Central memory CD8-positive, alpha-beta T cell (primary cell): ENCODE measurements at regions not wholly inside any gene's neighbourhood (a gene's known extent, or its start where the extent isn't known, plus 50 kb on each side); places are given as distances from the start of the nearest gene placed in this dataset.

Source experiments
- ATAC-seq: fragments of 150-1000 bp; cut with Tn5 transposase; replicated peaks from 2 replicates; pipeline ENCODE4 v1.10.0; 2022; ENCODE audit warnings: mild to moderate bottlenecking, moderate FRiP score, moderate number of reproducible peaks; ENCODE audit not compliant: poor library complexity, severe bottlenecking; ENCODE audit errors: extremely low read depth
- DNase-seq, 2 donors: peaks; one replicate each; pipeline ENCODE4 v3.0.0; 2021; ENCODE audit warnings: low spot score in 2 of 2
- H3K27ac Mint-ChIP-seq: one replicate; pipeline ENCODE4 v1.8.0; 2022; ENCODE audit warnings: low read depth, mild to moderate bottlenecking, moderate library complexity, mixed read lengths
- H3K27me3 Mint-ChIP-seq: one replicate; pipeline ENCODE4 v1.8.0; 2022; ENCODE audit warnings: mixed read lengths
- H3K36me3 Mint-ChIP-seq: one replicate; pipeline ENCODE4 v1.8.0; 2022; ENCODE audit warnings: mild to moderate bottlenecking, moderate library complexity, mixed read lengths; ENCODE audit not compliant: insufficient read depth
- H3K4me1 Mint-ChIP-seq: one replicate; pipeline ENCODE4 v1.8.0; 2022; ENCODE audit warnings: mixed read lengths
- H3K4me3 Mint-ChIP-seq: one replicate; pipeline ENCODE4 v1.8.0; 2022; ENCODE audit warnings: mild to moderate bottlenecking, moderate library complexity, mixed read lengths
- H3K9me3 Mint-ChIP-seq: one replicate; pipeline ENCODE4 v1.8.0; 2022; ENCODE audit warnings: mixed read lengths

DNA sequence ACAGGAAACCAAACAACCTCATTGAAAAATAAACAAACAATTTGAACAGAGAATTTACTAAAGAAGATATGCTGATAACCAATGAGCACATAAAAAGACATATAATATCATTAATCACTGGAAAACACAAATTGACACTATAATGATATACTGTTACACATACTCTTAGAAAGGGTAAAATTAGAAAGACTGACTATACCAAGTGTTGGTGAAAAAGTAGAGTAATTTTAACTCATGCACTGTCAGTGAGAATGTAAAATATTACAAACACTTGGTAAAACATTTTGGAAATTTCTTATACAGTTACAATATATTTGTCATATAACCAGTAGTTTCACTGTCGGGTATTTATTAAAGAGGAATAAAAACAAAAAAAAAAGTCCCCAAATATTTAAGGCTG lies 1139.2 kb upstream of the GJE1 start:
- ATAC-seq (no peak), DNase-seq (no peak)
- H3K4me1 Mint-ChIP-seq: no peaks in the 10 kb centered on the region
- H3K27me3 Mint-ChIP-seq: no peaks in the 10 kb centered on the region
- H3K4me3 Mint-ChIP-seq: no peak overlapping the region
- H3K9me3 Mint-ChIP-seq: no peaks in the 10 kb centered on the region
- H3K27ac Mint-ChIP-seq: no peak overlapping the region
- no peaks in the 10 kb centered on the region for H3K36me3 Mint-ChIP-seq

DNA sequence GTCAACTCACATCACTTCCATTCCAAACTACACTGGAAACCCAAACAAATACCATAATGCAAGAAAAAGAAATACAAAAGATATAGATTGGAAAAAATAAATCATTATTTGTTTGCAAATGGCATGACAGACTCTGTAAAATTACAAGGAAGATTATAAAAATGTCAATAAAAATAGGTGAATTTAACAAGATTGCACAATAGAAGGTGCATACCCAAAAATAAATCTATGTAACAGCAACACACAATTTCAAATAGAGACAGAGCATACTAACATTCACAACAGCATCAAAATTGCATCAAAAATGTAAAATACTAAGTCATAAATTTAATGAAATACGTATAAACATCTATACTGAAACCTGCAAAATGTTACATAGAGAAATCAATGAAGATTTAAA lies 1140.0 kb upstream of the GJE1 start:
- DNase-seq (no peak), ATAC-seq (no peak)
- no peak overlapping the region for H3K4me3 Mint-ChIP-seq
- H3K27me3 Mint-ChIP-seq: no peaks in the 10 kb centered on the region
- no peaks in the 10 kb centered on the region for H3K36me3 Mint-ChIP-seq
- no peaks in the 10 kb centered on the region for H3K4me1 Mint-ChIP-seq
- H3K27ac Mint-ChIP-seq: no peak overlapping the region
- H3K9me3 Mint-ChIP-seq: no peaks in the 10 kb centered on the region

DNA sequence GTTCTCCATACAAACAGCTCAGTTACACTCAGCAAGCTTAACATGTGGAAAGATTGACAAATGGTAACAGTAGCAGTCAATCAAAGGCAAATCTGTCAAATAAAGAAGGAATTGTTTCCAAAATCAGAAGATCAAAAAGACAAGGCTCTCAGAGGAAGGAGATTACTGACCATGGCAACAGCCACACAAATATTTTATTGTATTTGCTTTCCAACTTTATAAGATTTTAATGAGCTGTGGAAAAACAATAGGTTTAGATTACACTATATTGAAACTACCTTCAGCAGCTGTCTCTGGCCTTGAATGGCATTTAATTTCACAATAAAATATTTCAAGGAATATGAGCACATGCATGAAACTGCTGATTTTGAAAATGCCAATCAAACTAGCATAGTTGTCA lies 1143.9 kb upstream of the GJE1 start:
- Mint-ChIP-seq H3K4me1 (no peaks in the 10 kb centered on the region), H3K27me3 (no peaks in the 10 kb centered on the region), H3K9me3 (no peaks in the 10 kb centered on the region), H3K36me3 (no peaks in the 10 kb centered on the region), H3K27ac (no peak overlapping the region), H3K4me3 (no peak overlapping the region)
- no peak for DNase-seq
- ATAC-seq: no peak

DNA sequence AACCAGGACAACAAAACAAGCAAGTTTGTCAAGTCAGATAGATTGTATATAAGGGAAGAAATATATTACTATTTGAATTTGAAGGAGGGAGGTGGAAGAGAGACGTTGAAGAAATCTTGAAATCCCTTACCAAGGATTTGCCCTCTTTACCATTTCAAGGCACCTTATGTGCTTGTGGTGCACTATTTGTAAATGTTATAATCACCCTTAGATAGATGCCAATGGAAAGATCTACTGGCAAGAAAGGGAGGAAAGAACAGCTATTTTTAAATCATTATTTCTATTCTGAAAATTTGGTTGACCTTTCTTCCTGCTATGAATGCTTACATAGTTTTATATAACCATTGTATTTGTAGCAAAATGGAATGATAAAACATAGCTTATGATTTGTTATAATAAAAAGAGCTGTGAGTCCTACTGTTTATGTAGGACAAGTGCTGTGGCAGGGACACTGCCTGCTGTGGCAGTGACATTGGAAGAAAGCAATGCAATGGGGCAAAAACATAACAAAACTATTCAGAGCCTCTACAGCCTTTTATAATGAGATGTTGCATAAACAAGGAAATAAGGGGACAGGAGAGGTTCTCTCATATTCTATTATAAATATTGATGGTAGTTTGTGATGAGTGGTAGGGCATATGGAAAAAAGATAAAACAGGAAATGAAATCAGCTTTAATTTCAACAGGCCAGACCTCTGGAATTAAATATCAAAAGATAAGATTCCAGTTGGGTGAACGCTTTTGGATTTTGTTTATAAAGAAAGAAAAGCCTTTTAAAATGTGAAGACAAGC lies 1145.2 kb upstream of the GJE1 start:
- Mint-ChIP-seq H3K4me1 (no peaks in the 10 kb centered on the region), H3K36me3 (no peaks in the 10 kb centered on the region), H3K27me3 (no peaks in the 10 kb centered on the region), H3K4me3 (no peak overlapping the region), H3K27ac (no peak overlapping the region), H3K9me3 (no peaks in the 10 kb centered on the region)
- DNase-seq (no peak), ATAC-seq (no peak)

DNA sequence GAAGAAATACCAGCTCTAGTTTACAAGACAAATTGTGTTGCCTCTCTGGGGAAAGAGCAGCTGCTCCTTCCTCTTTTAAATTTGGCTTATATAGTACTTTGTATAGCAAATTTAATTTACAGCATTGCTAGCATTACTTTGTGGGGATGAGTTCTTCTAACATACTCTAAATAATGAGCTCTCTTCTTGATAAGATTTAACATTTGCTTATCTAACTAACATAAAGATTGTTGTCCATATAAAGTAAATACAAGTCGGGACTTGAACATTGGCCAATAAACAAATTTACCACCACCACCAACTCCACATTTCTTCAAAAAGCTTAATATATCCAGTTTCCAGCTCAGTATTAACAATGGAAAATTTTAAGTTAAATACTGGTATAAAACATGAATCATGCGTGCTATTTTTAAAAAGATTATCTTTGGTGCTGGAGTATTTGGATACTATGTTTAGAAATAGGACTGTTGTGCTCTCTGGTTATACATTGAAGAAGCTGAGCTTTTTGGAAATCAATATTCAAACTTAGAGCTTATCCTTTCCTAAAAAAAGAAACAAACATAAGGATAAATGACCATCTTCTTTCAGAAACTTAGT lies 1146.9 kb upstream of the GJE1 start:
- ATAC-seq (no peak), DNase-seq (no peak)
- H3K27ac Mint-ChIP-seq: no peak overlapping the region
- H3K4me1 Mint-ChIP-seq: no peaks in the 10 kb centered on the region
- H3K9me3 Mint-ChIP-seq: no peaks in the 10 kb centered on the region
- no peak overlapping the region for H3K4me3 Mint-ChIP-seq
- H3K27me3 Mint-ChIP-seq: no peaks in the 10 kb centered on the region
- H3K36me3 Mint-ChIP-seq: no peaks in the 10 kb centered on the region

DNA sequence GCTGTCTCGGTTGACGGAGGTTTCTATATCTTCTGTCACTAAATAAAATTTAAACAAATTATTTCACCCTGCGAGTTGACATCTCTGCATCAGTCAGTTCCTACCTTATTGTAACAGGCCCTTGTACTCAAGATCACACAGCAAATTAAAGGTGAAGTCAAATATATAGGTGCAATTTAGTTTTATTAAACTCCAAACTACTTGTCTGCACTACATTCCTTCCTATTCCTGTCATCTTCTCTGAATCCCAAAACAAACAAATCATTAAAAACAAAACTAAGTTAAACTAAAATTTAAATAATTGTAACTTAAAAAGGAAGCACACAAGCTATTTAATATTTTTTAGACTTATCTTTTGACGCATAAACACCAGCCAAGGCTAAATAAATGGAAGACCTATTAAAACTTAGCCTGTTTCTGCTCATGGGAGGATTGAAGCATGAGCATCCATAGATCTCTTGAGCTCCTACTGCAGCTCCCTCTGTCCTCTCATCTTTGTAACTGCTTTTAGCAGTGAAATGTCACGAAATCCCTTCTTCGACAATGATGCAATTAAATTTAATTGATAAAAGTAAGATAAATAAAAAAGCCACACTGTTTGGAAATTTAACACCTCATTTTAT lies 1152.3 kb upstream of the GJE1 start:
- H3K27me3 Mint-ChIP-seq: no peaks in the 10 kb centered on the region
- H3K9me3 Mint-ChIP-seq: no peaks in the 10 kb centered on the region
- DNase-seq (no peak), ATAC-seq (no peak)
- H3K4me3 Mint-ChIP-seq: no peak overlapping the region
- no peaks in the 10 kb centered on the region for H3K4me1 Mint-ChIP-seq
- H3K27ac Mint-ChIP-seq: no peak overlapping the region
- H3K36me3 Mint-ChIP-seq: no peaks in the 10 kb centered on the region

DNA sequence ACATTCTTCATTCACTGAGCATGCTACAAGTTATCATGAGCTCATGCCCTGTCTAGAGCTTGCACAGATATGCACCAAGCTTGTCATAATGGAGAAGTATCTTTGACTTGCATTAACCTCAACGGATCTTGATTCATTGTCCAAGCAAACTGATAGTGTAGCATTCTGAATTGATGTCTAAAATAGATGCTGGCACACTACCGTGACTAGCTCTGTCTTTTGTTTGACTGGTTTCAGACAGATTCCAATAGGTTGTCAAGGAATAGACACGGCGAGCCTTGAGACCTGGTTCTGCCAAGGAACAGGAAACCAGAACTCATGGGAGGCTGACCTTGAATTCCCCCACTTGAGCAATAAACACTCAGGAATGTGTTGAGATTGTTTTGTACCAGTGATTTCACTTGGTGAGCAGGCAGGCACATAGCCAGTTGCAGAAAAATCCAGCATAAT lies 1153.1 kb upstream of the GJE1 start:
- ATAC-seq: no peak
- no peaks in the 10 kb centered on the region for H3K4me1 Mint-ChIP-seq
- no peak for DNase-seq
- no peak overlapping the region for H3K27ac Mint-ChIP-seq
- no peaks in the 10 kb centered on the region for H3K9me3 Mint-ChIP-seq
- H3K4me3 Mint-ChIP-seq: no peak overlapping the region
- H3K36me3 Mint-ChIP-seq: no peaks in the 10 kb centered on the region
- H3K27me3 Mint-ChIP-seq: no peaks in the 10 kb centered on the region

DNA sequence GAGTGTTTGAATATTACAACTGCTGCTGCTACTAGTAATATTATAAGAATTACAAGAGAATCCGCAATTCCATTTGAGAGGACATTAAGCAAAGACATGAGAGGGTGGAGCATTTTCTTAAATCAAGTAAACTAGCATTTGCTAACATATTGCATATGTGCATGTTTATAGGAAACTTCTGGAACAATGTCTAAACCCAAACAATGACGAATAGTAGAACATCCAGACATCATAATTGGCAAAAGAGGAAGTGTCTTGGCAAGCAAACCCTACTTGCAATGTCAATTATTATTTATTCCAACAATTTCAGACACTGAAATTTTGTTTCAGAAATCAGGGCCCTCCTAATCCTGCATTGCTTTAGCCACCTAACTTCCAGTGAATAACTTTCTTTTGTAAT lies 1155.3 kb upstream of the GJE1 start:
- Mint-ChIP-seq H3K4me1 (no peaks in the 10 kb centered on the region), H3K27me3 (no peaks in the 10 kb centered on the region), H3K27ac (no peak overlapping the region), H3K4me3 (no peak overlapping the region), H3K9me3 (no peaks in the 10 kb centered on the region), H3K36me3 (no peaks in the 10 kb centered on the region)
- no peak for ATAC-seq
- DNase-seq: no peak

DNA sequence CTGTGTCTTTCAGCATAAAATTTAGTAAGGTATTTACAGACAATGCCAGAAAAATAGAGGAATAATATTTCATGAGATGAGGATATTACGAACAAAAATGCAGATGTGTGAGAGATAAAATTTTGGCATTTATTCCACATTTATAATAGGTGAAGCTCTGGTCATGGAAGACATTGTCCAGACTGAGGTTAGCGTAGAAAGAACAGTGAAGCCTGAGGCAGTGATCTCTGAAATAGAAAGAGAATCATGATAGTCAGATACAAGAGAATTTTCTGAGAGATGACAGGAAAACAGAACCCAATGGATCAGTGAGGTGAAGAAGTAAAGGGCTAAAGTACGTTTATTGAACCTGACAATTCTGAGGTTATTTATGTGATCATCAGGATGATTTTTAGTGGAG lies 1155.9 kb upstream of the GJE1 start:
- no peak overlapping the region for H3K4me3 Mint-ChIP-seq
- no peaks in the 10 kb centered on the region for H3K4me1 Mint-ChIP-seq
- no peaks in the 10 kb centered on the region for H3K36me3 Mint-ChIP-seq
- no peak for DNase-seq
- H3K27ac Mint-ChIP-seq: no peak overlapping the region
- H3K27me3 Mint-ChIP-seq: no peaks in the 10 kb centered on the region
- no peaks in the 10 kb centered on the region for H3K9me3 Mint-ChIP-seq
- ATAC-seq: no peak

DNA sequence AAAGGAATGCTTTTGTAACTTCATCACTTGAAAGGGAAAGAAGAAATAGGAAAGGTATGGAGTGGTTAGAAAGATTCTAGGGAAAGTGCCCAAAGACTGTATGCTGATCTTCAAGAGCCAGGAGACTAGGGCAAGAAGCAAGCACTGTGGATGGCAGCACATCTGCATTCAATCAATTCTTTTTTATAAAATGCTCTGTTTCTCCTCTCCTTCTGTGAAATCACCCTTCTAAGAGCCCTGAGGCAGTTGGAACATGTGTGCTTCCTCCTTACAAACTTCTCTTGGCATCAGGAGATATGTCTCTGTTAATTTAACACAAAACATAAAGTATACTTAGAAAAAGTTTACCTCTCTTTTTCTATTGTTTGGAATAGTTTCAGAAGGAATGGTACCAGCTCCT lies 1162.2 kb upstream of the GJE1 start:
- no peak overlapping the region for H3K4me3 Mint-ChIP-seq
- no peak for DNase-seq
- ATAC-seq: no peak
- H3K27ac Mint-ChIP-seq: no peak overlapping the region
- H3K27me3 Mint-ChIP-seq: no peaks in the 10 kb centered on the region
- H3K4me1 Mint-ChIP-seq: no peaks in the 10 kb centered on the region
- no peaks in the 10 kb centered on the region for H3K9me3 Mint-ChIP-seq
- no peaks in the 10 kb centered on the region for H3K36me3 Mint-ChIP-seq

DNA sequence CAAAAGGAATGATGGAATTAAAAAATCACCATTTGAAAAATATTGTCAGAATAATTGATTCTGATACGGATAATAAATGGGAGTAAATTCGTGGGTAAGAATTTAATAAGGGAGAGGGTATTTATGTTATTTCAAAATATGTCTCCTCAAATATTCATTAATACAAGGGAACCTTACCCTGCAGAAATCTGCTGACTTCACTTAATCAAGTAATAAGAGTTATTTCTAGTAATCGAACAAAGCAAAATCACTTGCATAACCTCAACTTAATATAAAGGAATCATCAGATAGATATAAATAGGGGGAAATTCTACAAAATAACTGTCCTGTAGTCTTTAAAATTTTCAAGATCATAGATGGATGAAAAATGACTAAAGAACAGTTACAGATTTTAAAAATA lies 1164.7 kb upstream of the GJE1 start:
- Mint-ChIP-seq H3K27me3 (no peaks in the 10 kb centered on the region), H3K27ac (no peak overlapping the region), H3K4me3 (no peak overlapping the region), H3K36me3 (no peaks in the 10 kb centered on the region), H3K9me3 (no peaks in the 10 kb centered on the region), H3K4me1 (no peaks in the 10 kb centered on the region)
- no peak for DNase-seq
- no peak for ATAC-seq

DNA sequence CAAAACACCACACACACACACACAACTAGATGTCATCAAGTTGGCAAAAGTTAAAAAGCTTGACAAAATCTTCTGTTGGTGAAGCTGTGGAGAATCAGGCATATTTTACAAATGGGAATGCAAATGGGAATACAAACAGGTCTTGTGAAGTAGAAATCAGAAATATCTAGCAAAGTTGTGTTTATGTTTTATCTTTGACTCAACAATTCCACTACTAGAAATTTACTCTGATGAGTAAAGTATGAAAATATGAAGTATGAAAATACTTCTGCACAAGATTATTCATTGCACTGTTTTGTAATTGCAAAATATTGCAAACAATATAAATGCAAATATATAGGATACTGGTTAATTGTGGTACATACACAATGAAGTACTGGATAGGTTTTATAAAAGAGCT lies 1166.0 kb upstream of the GJE1 start:
- H3K4me1 Mint-ChIP-seq: no peaks in the 10 kb centered on the region
- no peak for ATAC-seq
- H3K9me3 Mint-ChIP-seq: no peaks in the 10 kb centered on the region
- no peaks in the 10 kb centered on the region for H3K27me3 Mint-ChIP-seq
- no peak overlapping the region for H3K4me3 Mint-ChIP-seq
- no peaks in the 10 kb centered on the region for H3K36me3 Mint-ChIP-seq
- H3K27ac Mint-ChIP-seq: no peak overlapping the region
- no peak for DNase-seq

DNA sequence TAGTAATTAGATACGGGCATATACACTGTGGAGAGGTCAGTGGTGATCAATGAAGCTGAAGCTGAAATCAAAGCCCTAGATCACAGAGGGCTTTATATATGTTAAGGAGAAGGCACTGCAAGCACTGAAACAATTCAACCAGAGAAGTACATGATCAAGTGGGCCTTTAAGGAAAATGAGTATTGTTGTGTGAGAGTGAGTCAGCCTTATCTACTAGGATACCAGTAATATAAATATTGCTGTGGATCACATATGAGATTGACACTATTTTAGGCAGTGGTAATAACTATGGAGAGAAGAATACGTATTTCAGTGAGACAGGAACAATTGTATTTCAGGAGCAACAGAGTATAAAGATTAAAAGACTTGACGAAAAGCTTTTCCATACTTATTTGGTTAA lies 1172.2 kb upstream of the GJE1 start:
- no peaks in the 10 kb centered on the region for H3K27me3 Mint-ChIP-seq
- no peaks in the 10 kb centered on the region for H3K36me3 Mint-ChIP-seq
- no peaks in the 10 kb centered on the region for H3K4me1 Mint-ChIP-seq
- no peak overlapping the region for H3K4me3 Mint-ChIP-seq
- H3K27ac Mint-ChIP-seq: no peak overlapping the region
- H3K9me3 Mint-ChIP-seq: no peaks in the 10 kb centered on the region
- no peak for DNase-seq
- ATAC-seq: no peak
